BLaER1 (cell line): ENCODE measurements at regions not wholly inside any gene's neighbourhood (a gene's known extent, or its start where the extent isn't known, plus 50 kb on each side); places are given as distances from the start of the nearest gene placed in this dataset.
"Not testable (repeated sequence)": the region's sequence is repeated elsewhere in the genome, so short reads cannot be mapped to it uniquely, and the experiment has no call there.

Source experiments
- H3K27ac ChIP-seq: shearing (Covaris generic); formaldehyde crosslinking; 2 replicates; pipeline ENCODE4 v1.8.1; 2022
- H3K27me3 ChIP-seq: shearing (Covaris generic); formaldehyde crosslinking; 2 replicates; pipeline ENCODE4 v1.8.1; 2022
- H3K36me3 ChIP-seq: shearing (Covaris generic); formaldehyde crosslinking; 2 replicates; pipeline ENCODE4 v1.8.1; 2022
- H3K4me1 ChIP-seq: shearing (Covaris generic); formaldehyde crosslinking; 2 replicates; pipeline ENCODE4 v1.8.1; 2022
- H3K4me2 ChIP-seq: shearing (Covaris generic); formaldehyde crosslinking; 2 replicates; pipeline ENCODE4 v1.8.1; 2022
- H3K4me3 ChIP-seq: shearing (Covaris generic); formaldehyde crosslinking; 2 replicates; pipeline ENCODE4 v1.8.1; 2022
- H3K9ac ChIP-seq: shearing (Covaris generic); formaldehyde crosslinking; 2 replicates; pipeline ENCODE4 v1.8.1; 2022
- H3K9me3 ChIP-seq: shearing (Covaris generic); formaldehyde crosslinking; 2 replicates; pipeline ENCODE4 v1.8.1; 2022
- H4K20me1 ChIP-seq: shearing (Covaris generic); formaldehyde crosslinking; 2 replicates; pipeline ENCODE4 v1.8.1; 2022
- Cebpa-rat ChIP-seq: shearing (Covaris generic); IDR thresholded peaks from 2 replicates; pipeline ENCODE4 v1.8.1; 2022

DNA sequence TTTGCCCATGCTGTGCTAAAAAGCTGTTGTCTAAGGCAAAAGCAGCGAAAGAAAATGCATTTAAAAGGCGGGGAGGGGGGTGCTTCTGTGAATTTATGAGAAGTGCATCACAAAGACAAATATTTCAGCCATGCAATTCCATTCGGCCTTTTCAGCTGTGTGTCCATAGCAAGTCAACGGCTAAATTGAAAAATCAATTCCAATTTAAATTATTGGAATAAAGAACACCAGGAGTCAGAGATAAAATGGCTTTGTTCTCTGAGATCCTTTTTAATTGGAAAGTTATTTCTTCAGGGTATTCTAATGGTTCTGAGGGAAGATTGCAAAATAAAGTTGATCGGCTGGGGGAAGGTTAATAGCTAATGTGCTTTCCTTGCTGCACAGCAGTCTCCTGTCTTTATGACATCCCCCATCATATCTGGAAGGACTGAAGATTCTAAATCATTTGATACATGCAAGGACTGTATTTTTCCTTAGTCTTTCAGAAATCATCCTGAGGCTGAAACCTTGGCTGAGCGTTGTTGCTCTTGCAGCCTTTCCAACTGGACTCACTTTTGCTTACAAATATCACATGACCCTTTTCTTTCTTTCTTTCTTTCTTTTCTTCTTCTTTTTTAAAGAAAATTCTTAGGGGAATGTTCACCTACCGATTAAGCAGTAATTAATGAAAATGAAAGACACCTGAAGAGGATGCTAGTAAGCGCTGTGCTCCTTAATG lies 647.1 kb downstream of the DACH1 start:
- Histone ChIP-seq H3K9ac (no peak overlapping the region), H3K4me3 (no peak overlapping the region), H3K4me1 (no peaks in the 10 kb centered on the region), H3K36me3 (no peaks in the 10 kb centered on the region), H3K27me3 (no peaks in the 10 kb centered on the region), H3K27ac (no peak overlapping the region), H4K20me1 (no peaks in the 10 kb centered on the region), H3K9me3 (no peaks in the 10 kb centered on the region), H3K4me2 (no peak overlapping the region)
- no peak for TF ChIP-seq Cebpa-rat

DNA sequence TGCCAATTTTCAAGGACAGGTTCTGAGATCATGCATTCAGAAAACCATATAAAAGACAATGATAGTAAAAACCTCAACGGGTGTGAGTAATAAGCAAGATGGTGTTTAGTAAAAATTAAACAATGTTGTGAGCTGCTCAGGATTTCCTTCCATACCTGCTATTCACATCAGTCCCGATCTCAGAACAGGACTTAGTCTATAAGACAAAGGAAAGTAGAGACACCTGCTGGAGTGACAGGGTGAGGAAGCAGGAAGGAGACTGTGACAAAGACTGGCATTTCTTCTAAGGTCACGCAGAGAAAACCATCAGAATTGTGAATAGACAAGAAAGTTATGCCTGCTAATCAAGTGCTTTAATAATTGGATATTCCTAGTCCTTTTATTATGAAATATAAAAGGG lies 648.0 kb downstream of the DACH1 start:
- Histone ChIP-seq H3K27ac (no peak overlapping the region), H3K4me1 (no peaks in the 10 kb centered on the region), H3K36me3 (no peaks in the 10 kb centered on the region), H3K27me3 (no peaks in the 10 kb centered on the region), H3K4me3 (no peak overlapping the region), H3K9me3 (no peaks in the 10 kb centered on the region), H4K20me1 (no peaks in the 10 kb centered on the region), H3K9ac (no peak overlapping the region), H3K4me2 (no peak overlapping the region)
- TF ChIP-seq Cebpa-rat, result no peak

DNA sequence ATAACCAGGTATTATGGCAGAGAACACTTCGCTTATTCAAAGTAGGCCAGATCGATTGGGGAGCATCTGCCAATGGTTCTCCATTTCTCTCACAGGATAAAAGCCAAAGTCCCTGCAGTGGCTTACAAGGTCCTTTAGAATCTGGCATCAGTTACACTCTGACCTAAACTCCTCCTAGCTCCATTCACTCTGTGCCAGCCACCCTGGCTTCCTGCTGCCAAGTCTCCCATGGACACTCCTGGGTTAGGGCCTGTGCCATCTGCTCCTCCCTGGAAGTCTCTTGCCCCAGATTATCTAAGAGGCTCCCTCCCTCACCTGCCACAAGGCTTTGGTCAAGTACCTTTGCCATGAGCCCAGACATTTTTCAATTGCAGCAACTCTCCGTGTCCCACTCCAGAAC lies 649.2 kb downstream of the DACH1 start:
- Histone ChIP-seq H4K20me1 (no peaks in the 10 kb centered on the region), H3K4me2 (no peak overlapping the region), H3K27me3 (no peaks in the 10 kb centered on the region), H3K4me1 (no peaks in the 10 kb centered on the region), H3K27ac (no peak overlapping the region), H3K9me3 (no peaks in the 10 kb centered on the region), H3K36me3 (no peaks in the 10 kb centered on the region), H3K9ac (no peak overlapping the region), H3K4me3 (no peak overlapping the region)
- TF ChIP-seq Cebpa-rat, result no peak

DNA sequence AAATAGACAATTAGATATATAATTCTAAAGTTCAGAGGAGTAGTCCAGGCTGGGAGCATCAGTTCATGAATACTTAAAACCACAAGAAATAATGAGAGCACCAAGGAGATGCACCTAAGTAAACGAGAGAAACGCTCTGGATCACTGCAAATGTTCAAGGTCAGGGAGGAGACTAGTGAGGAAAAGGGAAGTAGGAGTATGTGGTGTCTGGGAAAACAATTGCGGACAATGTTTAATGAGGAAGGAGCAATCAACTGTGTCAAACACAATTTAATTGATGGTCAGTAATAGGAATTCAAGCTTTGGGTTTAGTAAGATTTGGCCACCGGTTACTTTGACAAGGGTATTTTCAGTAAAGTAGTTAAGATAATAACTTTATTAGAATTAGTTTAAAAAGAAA lies 652.2 kb downstream of the DACH1 start:
- Histone ChIP-seq H3K4me1 (no peaks in the 10 kb centered on the region), H4K20me1 (no peaks in the 10 kb centered on the region), H3K4me2 (no peak overlapping the region), H3K4me3 (no peak overlapping the region), H3K27me3 (no peaks in the 10 kb centered on the region), H3K9ac (no peak overlapping the region), H3K9me3 (no peaks in the 10 kb centered on the region), H3K36me3 (no peaks in the 10 kb centered on the region), H3K27ac (no peak overlapping the region)
- TF ChIP-seq Cebpa-rat, result no peak

DNA sequence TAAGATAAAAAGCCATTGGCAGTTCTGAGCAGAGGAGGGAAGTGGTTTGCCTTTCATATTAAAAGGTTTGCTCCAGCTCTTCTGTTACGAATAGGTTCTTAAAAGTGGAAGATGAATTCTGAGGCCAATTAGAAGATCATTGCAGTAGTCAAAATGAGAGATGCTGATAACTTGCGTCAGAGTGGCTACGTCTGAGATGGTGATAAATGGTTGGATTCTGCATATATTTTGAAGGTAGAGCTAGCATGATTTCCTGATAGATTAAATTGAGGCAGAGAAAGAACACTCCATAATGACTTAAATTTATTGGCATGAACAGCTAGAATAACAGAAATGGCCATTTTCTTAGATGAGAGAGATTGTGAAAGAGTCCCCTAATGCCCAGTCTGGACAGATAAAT lies 652.6 kb downstream of the DACH1 start:
- H3K4me3 ChIP-seq, result no peak overlapping the region

DNA sequence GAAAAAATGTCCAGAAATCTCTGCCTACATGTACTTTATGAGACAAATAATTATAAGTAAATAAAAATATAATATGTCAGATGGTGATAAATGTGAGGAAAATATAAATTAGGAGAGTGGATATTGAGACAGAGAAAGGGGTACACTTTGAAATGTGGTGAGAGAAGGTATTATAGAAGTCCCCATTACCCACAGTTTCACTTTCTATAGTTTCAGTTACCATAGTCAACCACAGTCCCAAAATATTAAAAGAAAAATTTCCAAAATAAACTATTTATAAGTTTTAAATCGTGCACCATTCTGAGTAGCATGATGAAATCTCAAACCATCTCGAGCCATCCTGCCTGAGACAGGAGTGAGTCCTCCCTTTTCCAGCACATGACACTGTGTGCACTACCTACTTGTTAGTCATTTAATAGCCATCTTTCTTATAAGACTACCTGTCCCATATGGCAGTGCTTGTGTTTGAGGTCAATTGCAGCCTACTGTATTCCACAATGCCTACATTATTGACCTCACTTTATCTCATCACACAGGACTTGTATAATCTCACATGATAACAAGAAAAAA lies 653.7 kb downstream of the DACH1 start:
- Histone ChIP-seq H4K20me1 (no peaks in the 10 kb centered on the region), H3K4me1 (no peaks in the 10 kb centered on the region), H3K27ac (no peak overlapping the region), H3K9ac (no peak overlapping the region), H3K4me3 (no peak overlapping the region), H3K27me3 (no peaks in the 10 kb centered on the region), H3K36me3 (no peaks in the 10 kb centered on the region), H3K4me2 (no peak overlapping the region), H3K9me3 (no peaks in the 10 kb centered on the region)
- no peak for TF ChIP-seq Cebpa-rat

More for the DNA sequence above, 652.6 kb downstream of the DACH1 start:
- H4K20me1 ChIP-seq, result no peaks in the 10 kb centered on the region
- no peak overlapping the region for H3K9ac ChIP-seq
- H3K27ac ChIP-seq, result no peak overlapping the region
- H3K27me3 ChIP-seq, result no peaks in the 10 kb centered on the region
- TF ChIP-seq Cebpa-rat, result no peak
- no peaks in the 10 kb centered on the region for H3K9me3 ChIP-seq
- H3K4me2 ChIP-seq, result no peak overlapping the region
- no peaks in the 10 kb centered on the region for H3K4me1 ChIP-seq
- no peaks in the 10 kb centered on the region for H3K36me3 ChIP-seq

DNA sequence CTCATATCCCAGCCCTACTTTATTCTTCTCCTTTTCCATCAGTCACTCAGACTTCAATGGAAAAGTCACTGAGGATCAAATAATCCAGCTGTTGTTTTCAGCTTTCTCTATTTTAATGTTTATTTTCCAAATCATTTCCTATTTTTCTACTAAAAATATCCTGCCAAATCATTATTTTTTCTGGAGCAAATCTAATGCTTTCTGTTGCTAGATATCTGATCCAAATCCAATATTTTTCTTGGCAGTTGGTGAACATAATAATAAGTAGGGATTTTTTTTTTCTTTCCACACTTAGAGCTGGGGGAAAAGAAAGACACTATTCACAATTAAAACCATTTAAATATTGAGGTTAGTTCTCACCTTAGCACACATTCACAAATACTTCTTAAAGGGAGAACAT lies 656.1 kb downstream of the DACH1 start:
- H3K4me2 ChIP-seq, result no peak overlapping the region
- no peak for TF ChIP-seq Cebpa-rat
- H3K27ac ChIP-seq, result no peak overlapping the region
- no peaks in the 10 kb centered on the region for H3K4me1 ChIP-seq
- no peaks in the 10 kb centered on the region for H3K27me3 ChIP-seq
- H3K4me3 ChIP-seq, result no peak overlapping the region
- no peaks in the 10 kb centered on the region for H4K20me1 ChIP-seq
- H3K9me3 ChIP-seq, result no peaks in the 10 kb centered on the region
- H3K9ac ChIP-seq, result no peak overlapping the region
- no peaks in the 10 kb centered on the region for H3K36me3 ChIP-seq

DNA sequence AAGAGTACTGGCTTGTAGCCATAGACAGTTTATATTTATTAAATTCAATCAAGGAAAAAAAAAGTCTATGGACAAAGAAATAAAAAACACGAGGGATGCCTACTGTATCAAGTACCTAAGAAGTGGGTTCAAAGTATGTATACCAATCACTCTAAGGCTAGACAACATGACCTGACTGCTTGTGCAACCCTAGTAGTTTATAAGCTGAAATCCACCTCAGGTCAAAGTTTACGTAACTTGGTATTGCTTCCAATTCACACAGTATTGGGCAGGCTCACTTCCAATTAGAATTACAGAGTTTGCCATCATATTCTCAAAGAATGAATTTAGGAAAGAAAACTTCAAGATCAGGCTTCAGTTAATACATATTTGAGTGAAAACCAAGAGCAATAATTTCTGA lies 657.8 kb downstream of the DACH1 start:
- H3K9ac ChIP-seq, result no peak overlapping the region
- H3K27me3 ChIP-seq, result no peaks in the 10 kb centered on the region

DNA sequence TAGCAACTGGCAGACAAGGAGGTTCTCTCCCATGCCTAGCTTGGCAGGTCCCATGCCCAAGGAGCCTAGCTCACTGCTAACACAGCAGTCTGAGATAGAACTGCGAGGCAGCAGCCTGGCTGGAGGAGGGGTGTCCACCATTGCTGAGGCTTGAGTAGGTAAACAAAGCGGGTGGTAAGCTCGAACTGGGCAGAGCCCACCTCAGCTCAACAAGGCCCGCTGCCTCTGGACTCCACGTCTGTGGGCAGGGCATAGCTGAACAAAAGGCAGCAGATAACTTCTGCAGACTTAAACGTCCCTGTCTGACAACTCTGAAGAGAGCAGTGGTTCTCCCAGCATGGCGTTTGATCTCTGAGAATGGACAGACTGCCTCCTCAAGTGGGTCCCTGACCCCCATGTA lies 682.4 kb downstream of the DACH1 start:
- H3K9me3 ChIP-seq, H3K27ac ChIP-seq, H3K4me2 ChIP-seq, H4K20me1 ChIP-seq, H3K27me3 ChIP-seq, H3K9ac ChIP-seq, H3K4me1 ChIP-seq, H3K4me3 ChIP-seq, H3K36me3 ChIP-seq: not testable (repeated sequence)

More for the DNA sequence above, 657.8 kb downstream of the DACH1 start:
- no peak for TF ChIP-seq Cebpa-rat
- H3K36me3 ChIP-seq, result no peaks in the 10 kb centered on the region
- no peak overlapping the region for H3K4me2 ChIP-seq
- H3K27ac ChIP-seq, result no peak overlapping the region
- H3K9me3 ChIP-seq, result no peaks in the 10 kb centered on the region
- no peaks in the 10 kb centered on the region for H3K4me1 ChIP-seq
- no peaks in the 10 kb centered on the region for H4K20me1 ChIP-seq
- H3K4me3 ChIP-seq, result no peak overlapping the region

DNA sequence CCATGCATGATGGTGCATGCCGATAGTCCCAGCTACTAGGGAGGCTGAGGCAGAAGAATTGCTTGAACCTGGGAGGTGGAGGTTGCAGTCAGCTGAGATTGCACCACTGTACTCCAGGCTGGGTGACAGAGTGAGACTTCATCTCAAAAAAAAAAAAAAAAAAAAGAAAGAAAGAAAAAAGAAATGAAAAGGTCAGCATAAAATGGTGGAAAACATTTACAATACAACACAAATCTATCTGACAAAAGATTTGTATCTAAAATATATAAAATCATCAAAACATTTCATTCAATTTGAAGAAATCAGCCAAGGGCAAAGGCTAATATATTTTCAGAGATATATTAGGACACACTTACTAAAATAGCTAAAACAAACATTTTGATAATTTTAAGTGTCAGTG lies 683.7 kb downstream of the DACH1 start:
- not testable (repeated sequence) for H3K27ac ChIP-seq, H3K4me1 ChIP-seq, H3K4me3 ChIP-seq, H3K4me2 ChIP-seq, H3K27me3 ChIP-seq, H4K20me1 ChIP-seq, H3K36me3 ChIP-seq, H3K9ac ChIP-seq, H3K9me3 ChIP-seq

DNA sequence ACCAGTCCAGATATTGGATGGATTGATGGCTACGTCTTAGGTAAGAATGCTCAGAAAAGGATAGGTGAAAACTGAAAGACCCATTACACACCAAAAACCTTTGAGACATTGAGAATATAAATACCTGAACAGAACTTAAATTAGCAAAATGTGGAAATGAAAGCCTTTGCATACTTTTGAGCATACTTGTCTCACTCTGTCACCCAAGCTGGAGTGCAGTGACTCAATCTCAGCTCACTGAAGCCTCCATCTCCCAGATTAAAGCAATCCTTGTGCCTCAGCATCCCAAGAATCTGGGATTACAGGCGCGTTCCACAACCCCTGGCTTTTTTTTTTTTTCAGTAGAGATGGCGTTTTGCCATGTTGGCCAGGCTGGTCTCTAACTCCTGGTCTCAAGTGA lies 695.3 kb downstream of the DACH1 start:
- no peaks in the 10 kb centered on the region for H3K27me3 ChIP-seq
- no peaks in the 10 kb centered on the region for H3K4me1 ChIP-seq
- H3K36me3 ChIP-seq, result no peaks in the 10 kb centered on the region
- H3K4me2 ChIP-seq, result no peak overlapping the region
- no peak overlapping the region for H3K9ac ChIP-seq
- TF ChIP-seq Cebpa-rat, result no peak
- no peak overlapping the region for H3K27ac ChIP-seq
- no peaks in the 10 kb centered on the region for H3K9me3 ChIP-seq
- no peak overlapping the region for H3K4me3 ChIP-seq
- no peaks in the 10 kb centered on the region for H4K20me1 ChIP-seq
